ENCODE measurements at regions not wholly inside any gene's neighbourhood (a gene's known extent, or its start where the extent isn't known, plus 50 kb on each side); places are given as distances from the start of the nearest gene placed in this dataset.

GRCh38 chr3:102162251-102162650 lies 272.6 kb upstream of the ZPLD1 start:
- TF ChIP-seq CTCF (IDR thresholded peaks at IDR 0.05) (no peak), ZFX (IDR thresholded peaks at IDR 0.05; ENCODE audit: borderline replicate concordance) (no peak)
